HFFc6 (cell line): ENCODE measurements at regions not wholly inside any gene's neighbourhood (a gene's known extent, or its start where the extent isn't known, plus 50 kb on each side); places are given as distances from the start of the nearest gene placed in this dataset.

Experiments used
- DNase-seq: peaks from one replicate; pipeline ENCODE4 v3.0.0-alpha.2; 2018
- H3K27ac Mint-ChIP-seq: 2 replicates; pipeline ENCODE4 v1.8.0; 2020; ENCODE audit warnings: mild to moderate bottlenecking, mixed read lengths
- H3K27me3 Mint-ChIP-seq: 2 replicates; pipeline ENCODE4 v1.8.0; 2021; ENCODE audit warnings: mild to moderate bottlenecking, moderate library complexity, mixed read lengths; ENCODE audit not compliant: insufficient read depth
- H3K36me3 Mint-ChIP-seq: 2 replicates; pipeline ENCODE4 v1.8.0; 2021; ENCODE audit warnings: low read depth, mixed read lengths
- H3K4me1 Mint-ChIP-seq: 2 replicates; pipeline ENCODE4 v1.8.0; 2020; ENCODE audit warnings: low read depth, mixed read lengths
- H3K4me3 Mint-ChIP-seq: 2 replicates; pipeline ENCODE4 v1.8.0; 2020; ENCODE audit warnings: mild to moderate bottlenecking, moderate library complexity, mixed read lengths
- H3K9me3 Mint-ChIP-seq: 2 replicates; pipeline ENCODE4 v1.8.0; 2020; ENCODE audit warnings: mild to moderate bottlenecking, mixed read lengths
- TF ChIP-seq, protein P1 (sequence below): fragments of 200-600 bp; sonication (generic); IDR thresholded peaks from 2 replicates; pipeline ENCODE4 v1.5.0; 2021; ENCODE audit warnings: antibody characterized with exemption, mild to moderate bottlenecking

DNA sequence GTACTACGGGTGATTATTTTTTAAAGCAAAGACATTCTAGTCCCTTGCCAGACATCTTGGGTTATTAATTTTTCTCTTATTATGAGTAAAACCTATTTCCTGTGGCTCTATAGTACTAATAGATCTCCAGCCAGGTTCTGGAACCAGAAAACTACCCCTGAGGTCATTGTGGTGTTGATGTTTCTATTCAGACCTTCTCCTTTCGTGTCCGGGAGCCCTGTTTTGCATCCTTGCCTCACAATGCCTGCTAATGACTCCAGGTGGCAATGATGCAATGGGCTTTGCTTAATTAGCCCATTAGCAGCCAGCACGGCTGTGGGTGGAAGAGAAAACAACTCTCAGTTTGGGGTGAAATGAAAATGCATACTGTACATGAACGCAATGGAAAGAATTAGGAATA, 62.9 kb upstream of the ARG1 start:
- H3K27me3 Mint-ChIP-seq, result peaks cover 12% of the 10 kb centered on the region
- no peak for DNase-seq
- H3K4me1 Mint-ChIP-seq, result no peaks in the 10 kb centered on the region
- H3K27ac Mint-ChIP-seq, result no peak overlapping the region
- H3K4me3 Mint-ChIP-seq, result no peak overlapping the region
- no peaks in the 10 kb centered on the region for H3K9me3 Mint-ChIP-seq
- H3K36me3 Mint-ChIP-seq, result no peaks in the 10 kb centered on the region
- TF ChIP-seq, protein P1, sequence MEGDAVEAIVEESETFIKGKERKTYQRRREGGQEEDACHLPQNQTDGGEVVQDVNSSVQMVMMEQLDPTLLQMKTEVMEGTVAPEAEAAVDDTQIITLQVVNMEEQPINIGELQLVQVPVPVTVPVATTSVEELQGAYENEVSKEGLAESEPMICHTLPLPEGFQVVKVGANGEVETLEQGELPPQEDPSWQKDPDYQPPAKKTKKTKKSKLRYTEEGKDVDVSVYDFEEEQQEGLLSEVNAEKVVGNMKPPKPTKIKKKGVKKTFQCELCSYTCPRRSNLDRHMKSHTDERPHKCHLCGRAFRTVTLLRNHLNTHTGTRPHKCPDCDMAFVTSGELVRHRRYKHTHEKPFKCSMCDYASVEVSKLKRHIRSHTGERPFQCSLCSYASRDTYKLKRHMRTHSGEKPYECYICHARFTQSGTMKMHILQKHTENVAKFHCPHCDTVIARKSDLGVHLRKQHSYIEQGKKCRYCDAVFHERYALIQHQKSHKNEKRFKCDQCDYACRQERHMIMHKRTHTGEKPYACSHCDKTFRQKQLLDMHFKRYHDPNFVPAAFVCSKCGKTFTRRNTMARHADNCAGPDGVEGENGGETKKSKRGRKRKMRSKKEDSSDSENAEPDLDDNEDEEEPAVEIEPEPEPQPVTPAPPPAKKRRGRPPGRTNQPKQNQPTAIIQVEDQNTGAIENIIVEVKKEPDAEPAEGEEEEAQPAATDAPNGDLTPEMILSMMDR, result no peak

DNA sequence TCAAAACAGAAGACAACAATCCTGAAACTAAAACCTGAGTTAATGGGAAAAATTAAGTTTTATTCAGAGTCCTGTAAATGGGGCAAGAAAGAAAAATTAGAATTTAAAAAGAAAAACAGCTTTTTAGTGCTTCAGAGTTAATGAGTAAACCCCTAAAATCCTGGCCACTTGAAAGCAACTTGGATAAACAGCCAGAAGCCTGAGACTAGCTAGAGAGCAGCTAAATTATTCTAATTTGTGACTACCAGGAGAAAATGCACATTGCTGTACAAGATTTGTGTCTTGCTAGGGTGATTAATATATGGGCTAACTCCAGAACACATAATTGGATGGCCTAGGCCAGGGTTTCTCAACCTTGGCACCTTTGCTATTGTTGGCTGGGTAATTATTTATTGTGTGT, 62.4 kb upstream of the ARG1 start:
- H3K27me3 Mint-ChIP-seq, result peaks cover 12% of the 10 kb centered on the region
- no peak overlapping the region for H3K4me3 Mint-ChIP-seq
- no peaks in the 10 kb centered on the region for H3K36me3 Mint-ChIP-seq
- no peaks in the 10 kb centered on the region for H3K4me1 Mint-ChIP-seq
- no peak overlapping the region for H3K27ac Mint-ChIP-seq
- no peak for DNase-seq
- TF ChIP-seq, protein P1, result no peak
- H3K9me3 Mint-ChIP-seq, result no peaks in the 10 kb centered on the region

DNA sequence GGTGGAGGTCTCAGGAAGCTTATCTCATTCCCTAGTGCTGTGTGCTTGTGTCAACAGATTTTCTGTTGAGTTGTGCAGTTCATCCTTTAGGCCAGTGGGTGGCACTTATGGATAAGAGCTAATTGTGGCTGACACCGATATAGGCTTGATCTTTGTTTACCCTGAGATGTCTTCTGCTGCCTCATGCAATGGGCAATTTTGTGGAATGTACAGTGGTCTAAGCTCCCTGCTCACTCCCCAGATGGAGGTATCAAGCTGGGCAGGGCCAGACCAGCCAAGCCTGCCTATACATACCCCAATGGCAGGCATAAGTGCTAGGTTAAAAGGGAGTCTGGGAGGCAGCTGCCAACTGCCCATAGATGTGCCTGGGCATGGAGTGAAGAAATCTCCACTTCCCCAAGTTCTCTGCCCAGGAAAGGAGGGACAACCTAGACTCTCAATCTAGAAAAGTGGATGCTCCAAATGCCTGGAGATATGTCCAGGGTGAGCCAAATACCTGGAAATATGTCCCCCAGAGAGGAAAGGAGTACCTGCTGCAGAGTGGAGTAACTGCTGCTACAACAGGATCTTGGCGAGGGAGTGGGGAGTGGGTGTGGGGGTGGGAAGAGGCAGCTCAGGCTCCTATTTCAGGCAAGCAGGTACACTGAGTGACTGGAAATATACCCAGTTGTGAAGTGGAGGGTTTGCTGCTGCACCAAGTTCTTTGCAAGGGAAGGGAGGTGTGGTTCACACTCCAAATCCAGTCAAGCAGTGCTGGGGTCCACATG, 53.2 kb upstream of the ARG1 start:
- DNase-seq, result peak; percentile 52
- Mint-ChIP-seq H3K4me3 (no peak overlapping the region), H3K27me3 (peaks cover 2% of the 10 kb centered on the region), H3K27ac (no peak overlapping the region), H3K36me3 (no peaks in the 10 kb centered on the region), H3K4me1 (no peaks in the 10 kb centered on the region), H3K9me3 (no peaks in the 10 kb centered on the region)
- TF ChIP-seq, protein P1, result peak; percentile 80
